Adipocyte (in vitro differentiated cells): ENCODE measurements at regions not wholly inside any gene's neighbourhood (a gene's known extent, or its start where the extent isn't known, plus 50 kb on each side); places are given as distances from the start of the nearest gene placed in this dataset.
"Not testable (repeated sequence)": the region's sequence is repeated elsewhere in the genome, so short reads cannot be mapped to it uniquely, and the experiment has no call there.

Experiments used
- DNase-seq: peaks from one replicate; pipeline ENCODE4 v3.0.0-alpha.2; 2015; ENCODE audit warnings: low read depth
- H3K27me3 ChIP-seq: replicated peaks from 2 replicates; pipeline ENCODE4 v1.7.0; 2013; ENCODE audit warnings: mild to moderate bottlenecking, low read length, moderate library complexity; ENCODE audit not compliant: control insufficient read depth, insufficient read depth
- H3K36me3 ChIP-seq: 2 replicates; pipeline ENCODE4 v1.7.0; 2013; ENCODE audit warnings: low read length, mild to moderate bottlenecking, moderate library complexity; ENCODE audit not compliant: control insufficient read depth, insufficient read depth, severe bottlenecking
- H3K4me1 ChIP-seq: 2 replicates; pipeline ENCODE4 v1.7.0; 2013; ENCODE audit warnings: mild to moderate bottlenecking, low read length, moderate library complexity; ENCODE audit not compliant: control insufficient read depth, insufficient read depth
- H3K4me3 ChIP-seq: 2 replicates; pipeline ENCODE4 v1.7.0; 2013; ENCODE audit warnings: mild to moderate bottlenecking, low read length, moderate library complexity
- H3K9ac ChIP-seq: 2 replicates; pipeline ENCODE4 v1.7.0; 2013; ENCODE audit warnings: mild to moderate bottlenecking, low read length, moderate library complexity
- H3K9me3 ChIP-seq: 2 replicates; pipeline ENCODE4 v1.7.0; 2013; ENCODE audit warnings: mild to moderate bottlenecking, low read length, moderate library complexity; ENCODE audit not compliant: control insufficient read depth

GRCh38 chr4:97072666-97073065 is 1070.6 kb downstream of the STPG2 start:
- Histone ChIP-seq H3K27me3 (no peaks in the 10 kb centered on the region), H3K9me3 (peaks cover 2% of the 10 kb centered on the region)

GRCh38 chr4:97073194-97073593 is 1070.1 kb downstream of the STPG2 start:
- no peak overlapping the region for H3K4me3 ChIP-seq
- no peak for DNase-seq
- no peaks in the 10 kb centered on the region for H3K4me1 ChIP-seq
- H3K9me3 ChIP-seq, result peaks cover 2% of the 10 kb centered on the region
- no peaks in the 10 kb centered on the region for H3K36me3 ChIP-seq
- no peaks in the 10 kb centered on the region for H3K27me3 ChIP-seq
- no peak overlapping the region for H3K9ac ChIP-seq

More at GRCh38 chr4:97072666-97073065, 1070.6 kb downstream of the STPG2 start:
- no peaks in the 10 kb centered on the region for H3K4me1 ChIP-seq
- no peak overlapping the region for H3K4me3 ChIP-seq
- no peak for DNase-seq
- H3K36me3 ChIP-seq, result no peaks in the 10 kb centered on the region
- no peak overlapping the region for H3K9ac ChIP-seq

DNA sequence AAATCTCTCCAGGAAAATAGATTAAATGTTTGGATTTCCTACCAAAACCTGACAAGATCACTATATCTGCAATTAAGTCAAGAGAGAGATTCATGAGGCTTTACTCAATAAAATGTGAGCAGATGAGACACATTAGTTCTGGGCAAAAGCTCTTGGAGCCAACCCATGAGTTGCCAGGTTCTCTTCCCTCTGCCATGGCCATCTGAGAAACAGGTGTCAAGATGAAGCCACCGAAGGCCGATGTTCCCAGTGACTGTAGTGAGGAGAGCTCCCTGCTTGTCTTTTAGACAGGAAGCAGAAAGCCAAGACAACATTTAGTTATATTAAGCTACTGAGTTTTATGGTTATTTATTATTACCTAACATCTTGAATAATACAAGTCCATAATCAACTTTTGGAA is 1068.7 kb downstream of the STPG2 start:
- no peak overlapping the region for H3K4me3 ChIP-seq
- no peak for DNase-seq
- H3K4me1 ChIP-seq, result no peaks in the 10 kb centered on the region
- H3K9me3 ChIP-seq, result peaks cover 2% of the 10 kb centered on the region
- H3K36me3 ChIP-seq, result no peaks in the 10 kb centered on the region
- H3K9ac ChIP-seq, result no peak overlapping the region
- H3K27me3 ChIP-seq, result no peaks in the 10 kb centered on the region

GRCh38 chr4:97081951-97082350 is 1061.3 kb downstream of the STPG2 start:
- Histone ChIP-seq H3K4me3 (no peak overlapping the region), H3K27me3 (no peaks in the 10 kb centered on the region), H3K9ac (no peak overlapping the region), H3K36me3 (no peaks in the 10 kb centered on the region), H3K9me3 (no peaks in the 10 kb centered on the region), H3K4me1 (no peaks in the 10 kb centered on the region)
- no peak for DNase-seq

DNA sequence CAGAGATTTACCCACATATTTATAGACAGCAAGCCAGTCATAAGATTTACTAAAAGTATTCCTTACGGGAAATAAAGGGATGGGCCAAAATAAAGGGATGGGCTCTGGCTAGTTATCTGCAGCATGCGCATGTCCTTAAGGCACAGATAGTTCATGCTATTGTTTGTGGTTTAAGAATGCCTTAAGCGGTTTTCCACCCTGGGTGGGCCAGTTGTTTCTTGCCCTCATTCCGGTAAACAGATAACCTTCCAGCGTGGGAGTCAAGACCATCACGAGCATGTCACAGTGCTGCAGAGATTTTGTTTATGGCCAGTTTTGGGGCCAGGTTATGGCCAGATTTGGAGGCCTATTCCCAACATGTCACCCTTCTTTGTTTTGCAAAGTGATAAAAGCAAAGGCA is 1046.2 kb downstream of the STPG2 start:
- H3K27me3 ChIP-seq, H3K9ac ChIP-seq, H3K4me3 ChIP-seq, H3K9me3 ChIP-seq, H3K36me3 ChIP-seq, DNase-seq, H3K4me1 ChIP-seq: not testable (repeated sequence)

DNA sequence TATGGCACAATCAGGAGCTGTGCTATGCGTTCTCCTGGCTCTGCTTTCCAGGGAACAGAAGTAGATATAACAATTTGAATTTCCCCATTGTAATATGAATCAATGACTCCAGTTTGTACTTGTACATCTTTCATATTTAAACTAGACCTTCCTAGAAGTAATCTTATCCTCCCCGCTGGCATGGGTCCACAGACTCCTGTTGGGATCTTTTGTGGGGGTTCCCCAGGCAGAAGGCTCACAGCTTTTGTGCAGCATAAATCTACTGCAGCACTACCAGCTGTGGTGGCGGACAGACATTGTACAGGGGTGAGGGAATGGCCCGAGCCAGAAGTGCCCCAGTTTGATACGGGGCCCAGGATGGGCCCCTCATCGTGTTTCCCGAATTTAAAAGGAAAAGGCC is 1042.1 kb downstream of the STPG2 start:
- not testable (repeated sequence) for H3K27me3 ChIP-seq, H3K4me3 ChIP-seq, H3K9me3 ChIP-seq, H3K4me1 ChIP-seq, H3K36me3 ChIP-seq, DNase-seq, H3K9ac ChIP-seq

GRCh38 chr4:97103252-97103651 is 1040.0 kb downstream of the STPG2 start:
- no peaks in the 10 kb centered on the region for H3K4me1 ChIP-seq
- DNase-seq, result no peak
- H3K9me3 ChIP-seq, result no peaks in the 10 kb centered on the region
- H3K4me3 ChIP-seq, result no peak overlapping the region
- no peaks in the 10 kb centered on the region for H3K27me3 ChIP-seq
- no peaks in the 10 kb centered on the region for H3K36me3 ChIP-seq
- no peak overlapping the region for H3K9ac ChIP-seq

- Histone ChIP-seq H3K4me1 (no peaks in the 10 kb centered on the region), H3K36me3 (no peaks in the 10 kb centered on the region), H3K9ac (no peak overlapping the region), H3K4me3 (no peak overlapping the region), H3K27me3 (no peaks in the 10 kb centered on the region), H3K9me3 (peaks cover under 1% of the 10 kb centered on the region)
- DNase-seq, result no peak
These were observed 1039.3 kb downstream of the STPG2 start for GRCh38 chr4:97104006-97104405.

- peaks cover 3% of the 10 kb centered on the region for H3K9me3 ChIP-seq
- DNase-seq, result no peak
- no peak overlapping the region for H3K9ac ChIP-seq
These were observed 1038.6 kb downstream of the STPG2 start for GRCh38 chr4:97104666-97105065.

DNA sequence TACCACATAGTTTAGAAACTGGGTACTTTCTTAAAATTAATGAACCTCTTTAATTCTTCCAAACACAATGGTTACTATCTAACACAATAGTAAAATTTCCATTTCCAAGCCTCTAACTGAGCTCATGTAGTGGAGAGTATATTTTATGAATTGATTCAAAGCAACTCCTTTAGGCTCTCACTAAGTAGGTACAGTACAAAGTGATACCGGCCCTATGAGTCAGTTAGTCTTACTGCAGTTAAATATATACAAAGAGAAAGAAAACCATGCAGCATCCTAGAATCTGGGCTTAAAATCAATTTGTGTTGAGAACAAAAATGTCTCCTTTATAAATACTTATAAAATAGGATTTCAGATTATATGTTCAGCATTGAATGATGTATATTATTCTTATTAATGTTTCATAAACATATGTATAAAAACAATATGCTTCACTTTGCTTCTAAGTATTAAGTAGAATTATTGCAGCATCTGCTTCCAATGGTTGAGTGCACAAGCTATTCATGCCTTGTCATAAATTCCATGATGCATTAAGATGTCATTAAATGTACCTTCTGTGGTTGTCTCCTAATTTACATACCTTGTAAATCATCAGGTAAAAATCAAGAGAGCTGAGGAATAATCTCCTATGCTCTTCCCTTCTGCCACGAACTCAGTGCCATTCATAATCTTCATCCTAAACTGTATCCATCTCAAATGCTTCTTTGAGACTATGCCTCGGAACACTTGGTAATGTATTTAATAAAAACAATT is 1037.8 kb downstream of the STPG2 start:
- Histone ChIP-seq H3K36me3 (no peaks in the 10 kb centered on the region), H3K27me3 (no peaks in the 10 kb centered on the region), H3K9me3 (peaks cover 3% of the 10 kb centered on the region), H3K4me3 (no peak overlapping the region), H3K9ac (no peak overlapping the region), H3K4me1 (no peaks in the 10 kb centered on the region)
- no peak for DNase-seq

More at GRCh38 chr4:97104666-97105065, 1038.6 kb downstream of the STPG2 start:
- H3K36me3 ChIP-seq, result no peaks in the 10 kb centered on the region
- no peak overlapping the region for H3K4me3 ChIP-seq
- H3K4me1 ChIP-seq, result no peaks in the 10 kb centered on the region
- no peaks in the 10 kb centered on the region for H3K27me3 ChIP-seq

DNA sequence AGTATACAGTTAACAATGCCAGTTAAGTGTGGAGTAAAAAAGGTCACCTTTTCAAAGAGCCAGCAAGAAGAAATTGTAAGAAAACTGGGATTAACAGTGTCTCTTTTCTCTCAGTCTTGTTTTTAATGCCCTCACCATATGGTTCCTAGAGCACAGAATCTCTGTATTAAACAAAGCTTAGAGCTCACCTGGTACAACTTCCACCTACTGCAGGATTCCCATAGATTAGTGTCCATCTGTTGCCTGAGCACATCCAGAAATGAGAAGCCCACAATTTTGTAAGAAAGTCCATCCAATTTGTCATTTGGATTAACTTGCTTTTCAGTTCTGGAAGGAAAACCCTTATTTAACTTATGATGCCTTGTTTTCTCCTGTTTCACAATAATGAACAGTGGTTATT is 1037.1 kb downstream of the STPG2 start:
- Histone ChIP-seq H3K9me3 (peaks cover 3% of the 10 kb centered on the region), H3K9ac (no peak overlapping the region), H3K4me1 (no peaks in the 10 kb centered on the region), H3K27me3 (no peaks in the 10 kb centered on the region), H3K36me3 (no peaks in the 10 kb centered on the region), H3K4me3 (no peak overlapping the region)
- no peak for DNase-seq

- H3K4me3 ChIP-seq, result no peak overlapping the region
- no peaks in the 10 kb centered on the region for H3K36me3 ChIP-seq
- H3K9me3 ChIP-seq, result peaks cover 3% of the 10 kb centered on the region
- no peaks in the 10 kb centered on the region for H3K27me3 ChIP-seq
- no peak for DNase-seq
- no peaks in the 10 kb centered on the region for H3K4me1 ChIP-seq
- H3K9ac ChIP-seq, result no peak overlapping the region
These were observed 1032.8 kb downstream of the STPG2 start for GRCh38 chr4:97110506-97110905.
